Cardiac muscle cell (in vitro differentiated cells and primary cell): ENCODE measurements at regions not wholly inside any gene's neighbourhood (a gene's known extent, or its start where the extent isn't known, plus 50 kb on each side); places are given as distances from the start of the nearest gene placed in this dataset.

Experiments
- DNase-seq, 2 donors: peaks; one replicate each; pipeline versions ENCODE4 v3.0.0 to v3.0.0-alpha.2; 2010 to 2017; ENCODE audit warnings: low read depth in 1 of 2, low spot score in 1 of 2
- H3K27ac ChIP-seq: fragments of 200-600 bp; sonication (generic); 2 replicates; pipeline ENCODE4 v1.5.1; 2016
- H3K27me3 ChIP-seq: fragments of 200-600 bp; sonication (generic); 2 replicates; pipeline ENCODE4 v1.6.0; 2016; ENCODE audit warnings: control low read depth
- H3K36me3 ChIP-seq: fragments of 200-600 bp; sonication (generic); 2 replicates; pipeline ENCODE4 v1.5.1; 2016; ENCODE audit warnings: control low read depth
- H3K4me1 ChIP-seq: fragments of 200-600 bp; sonication (generic); 2 replicates; pipeline ENCODE4 v1.8.1; 2017; ENCODE audit warnings: low read depth, mild to moderate bottlenecking, mixed run types
- H3K4me3 ChIP-seq: fragments of 200-600 bp; sonication (generic); 2 replicates; pipeline ENCODE4 v1.5.1; 2016; ENCODE audit warnings: mild to moderate bottlenecking
- H3K9me3 ChIP-seq: fragments of 200-600 bp; sonication (generic); 2 replicates; pipeline ENCODE4 v1.5.1; 2017; ENCODE audit warnings: low read depth, mild to moderate bottlenecking, control low read depth
- CTCF ChIP-seq: IDR thresholded peaks from 2 replicates; pipeline ENCODE4 v1.5.1; 2012; ENCODE audit warnings: low read depth, mild to moderate bottlenecking, low read length

- no peaks in the 10 kb centered on the region for H3K27me3 ChIP-seq
- TF ChIP-seq CTCF: no peak
- H3K4me1 ChIP-seq: no peaks in the 10 kb centered on the region
- no peaks in the 10 kb centered on the region for H3K9me3 ChIP-seq
- no peak overlapping the region for H3K27ac ChIP-seq
- H3K36me3 ChIP-seq: no peaks in the 10 kb centered on the region
- H3K4me3 ChIP-seq: no peak overlapping the region
- no peak for DNase-seq
Observed at GRCh38 chr7:46581268-46581667, 660.2 kb upstream of the IGFBP3 start.

- no peak for DNase-seq
- Histone ChIP-seq H3K27me3 (no peaks in the 10 kb centered on the region), H3K4me3 (no peak overlapping the region), H3K27ac (no peak overlapping the region), H3K36me3 (no peaks in the 10 kb centered on the region), H3K4me1 (no peaks in the 10 kb centered on the region), H3K9me3 (no peaks in the 10 kb centered on the region)
- no peak for TF ChIP-seq CTCF
Observed at GRCh38 chr7:46580766-46581165, 659.7 kb upstream of the IGFBP3 start.

- H3K4me3 ChIP-seq: no peak overlapping the region
- no peak for TF ChIP-seq CTCF
- no peak overlapping the region for H3K27ac ChIP-seq
- H3K27me3 ChIP-seq: no peaks in the 10 kb centered on the region
- H3K36me3 ChIP-seq: no peaks in the 10 kb centered on the region
- no peaks in the 10 kb centered on the region for H3K9me3 ChIP-seq
- no peak for DNase-seq
- no peaks in the 10 kb centered on the region for H3K4me1 ChIP-seq
Observed at GRCh38 chr7:46577394-46577793, 656.3 kb upstream of the IGFBP3 start.

GRCh38 chr7:46576950-46577349, 655.9 kb upstream of the IGFBP3 start:
- Histone ChIP-seq H3K4me1 (no peaks in the 10 kb centered on the region), H3K27me3 (no peaks in the 10 kb centered on the region), H3K36me3 (no peaks in the 10 kb centered on the region), H3K27ac (no peak overlapping the region), H3K4me3 (no peak overlapping the region), H3K9me3 (no peaks in the 10 kb centered on the region)
- peak in 1 of 2 donors; percentile 81 for DNase-seq
- no peak for TF ChIP-seq CTCF

GRCh38 chr7:46572691-46573090, 651.6 kb upstream of the IGFBP3 start:
- Histone ChIP-seq H3K27ac (no peak overlapping the region), H3K36me3 (no peaks in the 10 kb centered on the region), H3K9me3 (no peaks in the 10 kb centered on the region)

More at GRCh38 chr7:46572691-46573090, 651.6 kb upstream of the IGFBP3 start:
- Histone ChIP-seq H3K4me3 (no peak overlapping the region), H3K27me3 (no peaks in the 10 kb centered on the region), H3K4me1 (no peaks in the 10 kb centered on the region)
- no peak for TF ChIP-seq CTCF
- no peak for DNase-seq
